Caco-2 (cell line): ENCODE measurements at regions not wholly inside any gene's neighbourhood (a gene's known extent, or its start where the extent isn't known, plus 50 kb on each side); places are given as distances from the start of the nearest gene placed in this dataset.

Source experiments
- BruUV-seq: library from RNA; stranded (reverse); fragments of 400-500 nt; replicated peaks from 2 replicates; lab custom pipeline; 2021; lab: Mats Ljungman, UMichigan
- CTCF ChIA-PET: fragments of 300-600 bp; sonication (Branson Sonifier 250); formaldehyde crosslinking; loops from one replicate; lab custom pipeline; 2022; ENCODE audit warnings: antibody characterized with exemption; lab: Charles Lee
- POLR2A ChIA-PET: fragments of 300-600 bp; sonication (Branson Sonifier 250); formaldehyde crosslinking; loops from one replicate; lab custom pipeline; 2022; ENCODE audit warnings: antibody characterized with exemption; lab: Charles Lee
- DNase-seq, 2 experiments: peaks; one replicate each; pipeline versions ENCODE4 v3.0.0 to v3.0.0-alpha.2; 2020 to 2022
- H3K27me3 ChIP-seq: replicated peaks from 2 replicates; pipeline ENCODE4 v1.6.0; 2011; ENCODE audit warnings: low read length; ENCODE audit not compliant: control insufficient read depth, insufficient read depth
- H3K36me3 ChIP-seq: 2 replicates; pipeline ENCODE4 v1.5.1; 2011; ENCODE audit warnings: low read length; ENCODE audit not compliant: control insufficient read depth, insufficient read depth
- H3K4me1 ChIP-seq: fragments of 250-450 bp; sonication (Bioruptor Pico); 2 replicates; pipeline ENCODE4 v1.5.1; 2020; ENCODE audit warnings: mild to moderate bottlenecking
- H3K4me3 ChIP-seq: 2 replicates; pipeline ENCODE4 v1.5.1; 2011; ENCODE audit warnings: low read depth, mild to moderate bottlenecking, control low read depth, low read length
- H3K9me3 ChIP-seq: fragments of 250-450 bp; sonication (Bioruptor Pico); 2 replicates; pipeline ENCODE4 v1.5.1; 2020; ENCODE audit warnings: mild to moderate bottlenecking, moderate library complexity
- H3K27ac Mint-ChIP-seq: one replicate; pipeline ENCODE4 v1.8.0; 2022; ENCODE audit warnings: mixed read lengths; ENCODE audit not compliant: unreplicated experiment
- H3K27me3 Mint-ChIP-seq: one replicate; pipeline ENCODE4 v1.8.0; 2022; ENCODE audit warnings: mixed read lengths; ENCODE audit not compliant: insufficient read depth, unreplicated experiment
- H3K36me3 Mint-ChIP-seq: one replicate; pipeline ENCODE4 v1.8.0; 2022; ENCODE audit warnings: mild to moderate bottlenecking, mixed read lengths; ENCODE audit not compliant: insufficient read depth, unreplicated experiment
- H3K4me1 Mint-ChIP-seq: one replicate; pipeline ENCODE4 v1.8.0; 2022; ENCODE audit warnings: low read depth, mixed read lengths; ENCODE audit not compliant: unreplicated experiment
- H3K4me3 Mint-ChIP-seq: one replicate; pipeline ENCODE4 v1.8.0; 2022; ENCODE audit warnings: mild to moderate bottlenecking, moderate library complexity, mixed read lengths; ENCODE audit not compliant: unreplicated experiment
- H3K9me3 Mint-ChIP-seq: one replicate; pipeline ENCODE4 v1.8.0; 2022; ENCODE audit warnings: mixed read lengths; ENCODE audit not compliant: unreplicated experiment
- intact Hi-C: fragments of 100-400 bp; cut with micrococcal nuclease; formaldehyde crosslinking; loops from one replicate; pipeline ENCODE4 v1.10.0; 2022; ENCODE audit not compliant: unreplicated experiment
- TF ChIP-seq, protein P1 (sequence below), 2 experiments: fragments of 200-600 bp in 1 of 2; IDR thresholded peaks; 1 replicate in 1 of 2; 2 replicates in 1 of 2; pipeline versions ENCODE4 v1.5.1 to v1.8.0; 2011 to 2022; ENCODE audit warnings: antibody characterized with exemption in 1 of 2, control low read depth in 1 of 2, inconsistent platforms in 1 of 2, low read depth in 1 of 2, low read length in 1 of 2, mild to moderate bottlenecking in 1 of 2, moderate library complexity in 1 of 2; ENCODE audit not compliant: insufficient read depth in 1 of 2, severe bottlenecking in 1 of 2, unreplicated experiment in 1 of 2

DNA sequence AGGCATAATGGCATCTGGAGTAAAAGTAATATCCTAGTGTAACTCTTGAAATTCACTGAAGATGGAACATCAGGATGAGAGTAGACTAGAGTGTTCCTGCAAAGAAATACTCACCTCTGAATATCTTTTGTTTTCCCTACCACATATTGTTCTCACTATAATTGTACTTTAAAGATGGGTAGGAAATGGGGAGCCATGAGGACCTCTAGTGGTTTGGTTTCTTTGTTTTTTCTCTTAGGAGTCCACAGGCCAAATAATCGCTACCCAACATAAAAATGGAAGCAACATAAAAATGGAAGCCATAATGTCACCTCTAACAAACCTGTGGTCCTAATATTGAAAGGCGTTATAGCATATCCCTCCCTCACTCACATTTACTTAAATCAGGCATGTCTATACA is 2375.8 kb downstream of the MAT2B start:
- Mint-ChIP-seq H3K4me1 (no peaks in the 10 kb centered on the region), H3K27ac (no peak overlapping the region), H3K4me3 (no peak overlapping the region), H3K9me3 (peaks cover 11% of the 10 kb centered on the region), H3K27me3 (no peaks in the 10 kb centered on the region), H3K36me3 (no peaks in the 10 kb centered on the region)
- ChIA-PET POLR2A (no interaction called here), CTCF (no interaction called here)
- no peak overlapping the region for H3K4me3 ChIP-seq
- no peak for DNase-seq
- H3K9me3 ChIP-seq: no peaks in the 10 kb centered on the region
- no peaks in the 10 kb centered on the region for H3K36me3 ChIP-seq
- intact Hi-C loops: no loop called here
- TF ChIP-seq, protein P1, sequence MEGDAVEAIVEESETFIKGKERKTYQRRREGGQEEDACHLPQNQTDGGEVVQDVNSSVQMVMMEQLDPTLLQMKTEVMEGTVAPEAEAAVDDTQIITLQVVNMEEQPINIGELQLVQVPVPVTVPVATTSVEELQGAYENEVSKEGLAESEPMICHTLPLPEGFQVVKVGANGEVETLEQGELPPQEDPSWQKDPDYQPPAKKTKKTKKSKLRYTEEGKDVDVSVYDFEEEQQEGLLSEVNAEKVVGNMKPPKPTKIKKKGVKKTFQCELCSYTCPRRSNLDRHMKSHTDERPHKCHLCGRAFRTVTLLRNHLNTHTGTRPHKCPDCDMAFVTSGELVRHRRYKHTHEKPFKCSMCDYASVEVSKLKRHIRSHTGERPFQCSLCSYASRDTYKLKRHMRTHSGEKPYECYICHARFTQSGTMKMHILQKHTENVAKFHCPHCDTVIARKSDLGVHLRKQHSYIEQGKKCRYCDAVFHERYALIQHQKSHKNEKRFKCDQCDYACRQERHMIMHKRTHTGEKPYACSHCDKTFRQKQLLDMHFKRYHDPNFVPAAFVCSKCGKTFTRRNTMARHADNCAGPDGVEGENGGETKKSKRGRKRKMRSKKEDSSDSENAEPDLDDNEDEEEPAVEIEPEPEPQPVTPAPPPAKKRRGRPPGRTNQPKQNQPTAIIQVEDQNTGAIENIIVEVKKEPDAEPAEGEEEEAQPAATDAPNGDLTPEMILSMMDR (IDR thresholded peaks at IDR 0.05; ENCODE audit: insufficient read depth in 1 of 2, low read depth in 1 of 2, low read length in 1 of 2, severe bottlenecking in 1 of 2, unreplicated experiment in 1 of 2): no peak
- H3K4me1 ChIP-seq: no peaks in the 10 kb centered on the region
- BruUV-seq: no TSS peak
- H3K27me3 ChIP-seq: no peaks in the 10 kb centered on the region

DNA sequence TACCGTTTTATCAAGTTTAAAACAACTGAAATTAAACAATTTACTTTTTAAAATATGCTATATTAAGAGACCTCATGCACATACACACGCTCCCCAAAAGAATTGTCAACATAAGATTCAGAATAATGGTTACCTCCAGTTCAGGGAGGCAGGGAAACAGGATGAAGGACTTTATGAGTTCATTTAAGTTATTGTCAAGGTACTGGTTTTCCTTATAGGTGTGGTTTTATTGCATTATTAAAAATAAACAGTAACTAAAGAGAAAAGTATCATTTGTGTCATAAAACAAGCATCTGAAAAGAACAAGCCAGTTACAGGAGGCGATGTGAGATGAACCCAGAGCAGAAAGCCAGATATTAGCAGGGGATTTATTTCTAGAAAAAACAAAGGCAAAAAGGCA is 2376.7 kb downstream of the MAT2B start:
- CTCF ChIA-PET: no interaction called here
- no peaks in the 10 kb centered on the region for H3K4me1 Mint-ChIP-seq
- no peak overlapping the region for H3K27ac Mint-ChIP-seq
- no peaks in the 10 kb centered on the region for H3K27me3 Mint-ChIP-seq
- Histone ChIP-seq H3K36me3 (no peaks in the 10 kb centered on the region), H3K9me3 (no peaks in the 10 kb centered on the region), H3K4me1 (no peaks in the 10 kb centered on the region), H3K4me3 (no peak overlapping the region), H3K27me3 (no peaks in the 10 kb centered on the region)
- DNase-seq: no peak
- TF ChIP-seq, protein P1 (IDR thresholded peaks at IDR 0.05; ENCODE audit: insufficient read depth in 1 of 2, low read depth in 1 of 2, low read length in 1 of 2, severe bottlenecking in 1 of 2, unreplicated experiment in 1 of 2): no peak
- H3K9me3 Mint-ChIP-seq: peaks cover 11% of the 10 kb centered on the region
- H3K36me3 Mint-ChIP-seq: no peaks in the 10 kb centered on the region
- H3K4me3 Mint-ChIP-seq: no peak overlapping the region
- no TSS peak for BruUV-seq
- POLR2A ChIA-PET: no interaction called here
- intact Hi-C loops: no loop called here

DNA sequence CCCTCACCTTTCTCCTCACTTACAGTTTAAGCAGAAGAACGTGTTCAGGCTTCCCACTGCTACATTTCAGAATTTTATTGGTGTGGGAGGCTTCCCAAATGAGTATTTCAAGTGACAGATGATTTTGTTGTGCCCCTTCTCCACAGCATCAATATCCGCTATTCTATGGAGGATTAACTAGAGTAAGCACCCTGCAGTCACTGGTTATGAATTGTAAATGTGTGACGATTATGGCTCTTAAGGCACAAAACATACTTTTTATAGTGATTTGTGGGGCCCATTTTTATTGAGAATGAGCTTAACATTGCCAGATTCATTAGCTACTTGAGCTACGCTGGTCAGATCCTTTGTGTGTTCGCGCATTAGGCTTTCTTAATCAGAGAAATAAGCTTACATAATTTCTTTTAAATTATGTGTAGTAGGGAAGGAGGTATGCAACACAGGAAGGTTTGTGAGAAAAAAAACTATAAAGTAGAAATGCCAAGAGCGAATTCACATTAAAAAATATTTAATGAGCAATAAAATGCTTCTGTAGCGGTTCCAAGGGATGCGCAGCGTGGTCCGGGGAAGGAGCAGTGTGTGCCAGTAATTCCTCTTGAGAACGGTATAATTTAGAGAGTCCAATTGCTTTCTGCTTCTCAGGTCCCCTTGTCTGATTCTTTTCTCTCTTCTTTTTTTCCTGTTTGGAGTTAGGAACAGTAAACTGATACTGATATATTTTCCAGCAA is 2380.4 kb downstream of the MAT2B start:
- no peaks in the 10 kb centered on the region for H3K27me3 ChIP-seq
- H3K4me1 ChIP-seq: no peaks in the 10 kb centered on the region
- ChIA-PET CTCF (no interaction called here), POLR2A (no interaction called here)
- Mint-ChIP-seq H3K4me3 (no peak overlapping the region), H3K27ac (no peak overlapping the region), H3K9me3 (peaks cover 17% of the 10 kb centered on the region), H3K27me3 (no peaks in the 10 kb centered on the region), H3K36me3 (no peaks in the 10 kb centered on the region), H3K4me1 (no peaks in the 10 kb centered on the region)
- DNase-seq: no peak
- H3K9me3 ChIP-seq: no peaks in the 10 kb centered on the region
- BruUV-seq: no TSS peak
- TF ChIP-seq, protein P1 (IDR thresholded peaks at IDR 0.05; ENCODE audit: insufficient read depth in 1 of 2, low read depth in 1 of 2, low read length in 1 of 2, severe bottlenecking in 1 of 2, unreplicated experiment in 1 of 2): no peak
- no peaks in the 10 kb centered on the region for H3K36me3 ChIP-seq
- intact Hi-C loops: no loop called here
- no peak overlapping the region for H3K4me3 ChIP-seq
